Amniotic epithelial cell (primary cell): ENCODE measurements at regions not wholly inside any gene's neighbourhood (a gene's known extent, or its start where the extent isn't known, plus 50 kb on each side); places are given as distances from the start of the nearest gene placed in this dataset.
"Not testable (repeated sequence)": the region's sequence is repeated elsewhere in the genome, so short reads cannot be mapped to it uniquely, and the experiment has no call there.

ENCODE experiments used
- DNase-seq: peaks from one replicate; pipeline ENCODE4 v3.0.0-alpha.2; 2010; ENCODE audit warnings: low read depth

DNA sequence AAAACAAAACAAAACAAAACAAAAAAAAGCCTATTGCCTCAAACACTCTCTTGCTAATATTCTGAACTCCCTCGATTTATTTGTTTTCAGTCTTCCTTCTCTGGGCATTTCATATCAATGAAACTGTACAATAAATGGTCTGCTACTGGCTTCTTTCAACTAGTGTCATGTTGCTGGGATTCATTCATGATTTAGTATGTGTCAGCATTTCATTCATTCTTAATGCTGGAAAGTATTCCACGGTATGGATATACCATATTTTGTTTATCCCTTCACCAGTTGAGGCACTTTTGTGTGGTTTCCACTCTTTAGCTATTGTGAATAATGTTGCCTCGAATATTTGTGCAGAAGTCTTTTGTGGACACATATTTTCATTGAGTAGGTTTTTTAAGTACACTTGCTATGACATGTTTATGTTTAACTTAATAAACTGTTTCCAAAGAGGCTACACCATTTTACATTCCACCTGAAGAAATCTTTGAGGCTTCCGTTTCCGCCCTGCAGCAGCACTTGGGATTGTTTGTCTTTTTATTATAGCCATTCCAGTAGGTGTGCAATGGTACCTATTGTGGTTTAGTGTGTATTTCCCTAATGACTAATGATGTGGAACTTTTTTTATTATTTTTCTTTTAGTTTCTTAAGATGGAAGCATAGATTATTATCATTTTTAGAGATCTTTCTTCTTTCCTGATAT lies 543.6 kb upstream of the SOX11 start:
- no peak for DNase-seq

DNA sequence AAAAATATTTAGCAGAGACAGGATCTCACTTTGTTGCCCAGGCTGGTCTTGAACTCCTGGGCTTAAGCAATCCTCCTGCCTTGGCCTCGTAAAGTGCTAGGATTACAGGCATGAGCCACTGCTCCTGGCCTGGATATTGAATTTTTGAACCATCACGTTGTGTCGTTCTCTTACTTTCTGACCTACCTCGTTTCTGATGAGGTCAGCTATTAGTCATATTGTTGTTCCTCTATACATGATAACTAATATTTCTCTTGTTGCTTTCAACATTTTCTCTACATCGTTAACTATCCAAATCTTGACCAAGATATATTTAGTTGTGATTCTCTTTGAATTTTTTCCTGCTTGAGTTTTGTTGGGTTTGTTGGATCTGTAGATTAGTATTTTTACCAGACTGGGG lies 541.3 kb upstream of the SOX11 start:
- DNase-seq: no peak

DNA sequence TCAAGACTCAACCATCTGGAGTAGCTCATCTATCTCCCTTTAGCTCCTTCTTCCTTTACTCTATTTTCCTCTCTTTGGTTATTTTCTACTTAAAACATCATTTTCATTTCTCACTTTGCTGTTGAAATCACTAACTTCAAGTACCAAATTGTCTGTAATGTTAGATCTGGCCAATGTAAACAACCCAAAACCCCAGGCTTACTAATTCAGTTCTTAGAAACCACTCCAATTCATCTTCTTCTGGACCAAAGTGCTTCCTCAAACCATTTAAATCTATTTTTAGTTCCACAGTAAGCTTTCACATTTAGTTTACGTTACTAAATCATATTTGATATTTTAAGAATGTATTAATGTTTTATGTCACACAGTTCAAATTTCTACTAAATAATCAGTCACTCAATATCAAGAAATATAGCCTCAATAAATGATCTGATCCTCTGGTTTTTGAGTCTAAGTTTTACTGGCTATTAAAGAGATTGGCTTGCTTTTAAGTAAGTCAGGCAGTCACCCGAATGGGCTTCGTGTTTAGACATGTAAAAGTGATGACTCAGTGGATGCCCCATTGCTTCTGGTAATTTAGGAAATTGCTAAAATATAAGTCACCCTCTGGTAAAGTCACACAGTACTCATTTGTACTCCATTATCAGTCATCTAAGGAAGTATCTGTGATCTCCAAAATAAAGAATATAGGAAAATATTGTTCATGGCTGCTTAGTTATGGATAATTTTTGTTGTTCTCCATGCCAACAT lies 527.2 kb upstream of the SOX11 start:
- DNase-seq: no peak

DNA sequence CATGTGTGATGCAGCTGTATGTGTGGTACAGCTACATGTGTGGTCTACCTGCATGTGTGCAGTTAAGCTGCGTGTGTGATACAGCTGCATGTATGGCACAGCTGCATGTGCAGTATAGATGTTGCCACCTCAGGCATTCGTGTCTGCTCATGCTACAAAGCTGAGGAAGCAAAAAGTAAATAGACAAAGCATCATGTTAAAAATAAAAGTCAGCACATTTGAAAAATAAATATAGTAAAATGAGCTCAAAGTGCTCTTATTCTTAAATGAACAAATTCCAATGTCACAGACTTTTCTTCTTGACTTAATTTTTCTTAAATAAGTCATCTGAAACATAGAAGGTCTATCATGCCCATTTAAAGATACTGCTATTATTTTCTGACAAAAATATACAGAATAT lies 519.3 kb upstream of the SOX11 start:
- no peak for DNase-seq

DNA sequence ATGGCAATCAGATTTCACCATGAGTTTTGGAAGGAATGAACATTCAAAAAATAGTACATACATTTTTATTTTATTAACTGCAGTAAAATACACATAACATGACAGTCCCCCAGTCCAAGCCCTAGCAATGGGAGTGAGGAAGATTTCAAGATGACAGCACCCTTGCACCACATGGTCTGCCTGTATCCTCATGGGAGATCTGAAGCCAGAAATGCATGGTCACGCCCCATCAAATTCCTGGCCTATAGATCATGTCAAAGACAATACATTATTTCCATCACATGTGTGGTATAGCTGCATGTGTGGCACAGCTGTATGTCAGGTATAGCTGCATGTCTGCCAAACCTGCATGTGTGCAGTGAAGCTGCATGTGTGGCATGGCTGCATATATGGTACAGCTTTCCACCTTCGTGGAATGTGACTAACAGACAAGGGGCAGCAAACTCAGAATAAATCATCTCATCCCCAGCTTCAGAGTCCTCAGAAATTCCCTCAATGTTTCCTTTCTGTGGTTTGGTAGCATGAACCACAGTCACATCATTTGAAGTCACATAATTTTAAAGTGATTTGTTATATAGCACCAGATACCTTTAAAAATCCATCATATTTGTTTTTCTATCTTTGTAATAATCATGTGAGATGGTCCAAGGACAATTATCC lies 518.2 kb upstream of the SOX11 start:
- no peak for DNase-seq

DNA sequence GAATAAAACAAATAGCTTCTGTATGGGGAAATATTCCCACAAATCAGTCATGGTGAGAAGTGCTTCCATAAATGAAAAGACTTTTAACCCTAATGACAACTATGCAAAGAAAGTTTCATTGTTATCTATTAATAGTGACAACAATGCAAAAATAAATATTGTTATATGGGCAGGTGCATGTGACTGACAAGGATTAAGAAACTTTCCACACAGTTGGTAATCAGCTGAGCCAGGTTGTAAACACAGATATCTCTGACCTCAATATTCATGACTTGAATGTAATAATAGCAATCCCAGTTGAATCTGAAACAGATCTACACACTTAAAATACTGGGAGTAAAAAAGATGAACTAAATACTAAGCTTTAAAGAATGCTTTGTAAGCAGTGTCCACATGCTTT lies 517.0 kb upstream of the SOX11 start:
- no peak for DNase-seq

DNA sequence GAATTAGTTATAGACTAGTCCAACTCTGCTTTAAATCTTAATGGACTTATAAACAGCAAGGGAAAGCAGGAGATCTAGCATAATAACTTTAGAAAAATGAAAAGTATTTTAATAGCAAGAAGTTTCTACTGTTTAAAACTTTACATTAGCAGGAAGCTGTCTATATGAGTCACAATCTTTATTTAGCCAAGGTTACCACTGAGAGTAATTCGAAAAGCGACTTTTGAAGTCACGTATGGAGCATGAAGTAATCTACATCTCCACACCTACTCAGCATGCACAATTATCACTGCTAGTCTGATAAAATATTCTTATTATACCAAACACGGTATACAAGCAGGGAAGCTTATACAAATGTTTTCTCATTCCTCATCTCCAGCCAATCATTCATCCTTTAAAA lies 515.4 kb upstream of the SOX11 start:
- no peak for DNase-seq

DNA sequence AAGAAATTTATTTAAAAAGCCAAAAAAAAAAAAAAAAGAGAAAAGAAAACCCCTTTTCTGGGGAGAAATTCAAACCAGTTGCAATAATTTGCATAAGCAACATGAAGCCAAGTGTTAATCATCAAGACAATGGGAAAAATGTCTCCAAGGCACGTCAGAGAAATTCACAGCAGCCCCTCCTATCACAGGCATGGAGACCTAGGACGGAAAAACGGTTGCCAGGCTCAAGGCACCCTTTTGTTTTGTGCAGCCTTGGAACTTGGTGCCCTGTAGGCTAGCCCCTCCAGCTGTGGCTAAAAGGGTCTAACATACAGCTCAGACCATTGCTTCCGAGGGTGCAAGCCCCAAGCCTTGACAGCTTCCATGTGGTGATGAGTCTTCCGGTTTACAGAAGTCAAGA lies 509.2 kb upstream of the SOX11 start:
- no peak for DNase-seq

DNA sequence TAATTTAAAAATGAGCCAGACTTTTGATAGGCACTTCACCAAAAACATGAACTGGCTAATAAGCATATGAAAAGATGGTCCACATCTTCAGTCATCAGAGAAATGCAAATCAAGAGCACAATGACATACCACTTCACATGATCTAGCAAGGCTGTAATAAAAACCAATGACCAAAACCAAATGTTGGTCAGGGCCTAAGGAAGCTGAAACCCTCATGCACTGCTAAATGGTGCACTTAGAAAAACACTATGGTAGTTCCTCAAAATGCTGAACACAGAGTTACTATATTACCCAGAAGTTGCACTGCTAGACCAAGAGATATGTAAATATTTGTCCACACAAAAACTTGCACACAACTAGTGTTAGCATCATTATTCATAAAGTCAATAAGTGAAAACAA lies 504.9 kb upstream of the SOX11 start:
- DNase-seq: no peak

DNA sequence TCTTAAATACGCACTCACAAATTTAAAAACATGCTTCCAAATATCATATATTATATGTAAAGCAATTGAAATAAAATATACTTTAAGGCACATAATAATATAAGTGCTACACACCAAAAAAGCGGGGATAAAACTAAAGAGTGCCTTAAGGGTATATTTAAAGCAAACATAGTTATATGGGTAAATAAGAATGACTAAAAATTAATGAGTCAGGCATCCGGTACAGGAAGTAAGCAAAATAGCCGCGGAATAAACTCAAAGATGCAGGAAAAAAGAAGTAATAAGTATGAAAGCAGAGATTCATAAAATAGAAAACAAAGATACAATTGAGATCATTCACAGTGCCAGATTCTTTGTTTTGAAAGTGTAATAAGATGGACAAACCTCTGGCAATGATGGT lies 503.5 kb upstream of the SOX11 start:
- DNase-seq: no peak

DNA sequence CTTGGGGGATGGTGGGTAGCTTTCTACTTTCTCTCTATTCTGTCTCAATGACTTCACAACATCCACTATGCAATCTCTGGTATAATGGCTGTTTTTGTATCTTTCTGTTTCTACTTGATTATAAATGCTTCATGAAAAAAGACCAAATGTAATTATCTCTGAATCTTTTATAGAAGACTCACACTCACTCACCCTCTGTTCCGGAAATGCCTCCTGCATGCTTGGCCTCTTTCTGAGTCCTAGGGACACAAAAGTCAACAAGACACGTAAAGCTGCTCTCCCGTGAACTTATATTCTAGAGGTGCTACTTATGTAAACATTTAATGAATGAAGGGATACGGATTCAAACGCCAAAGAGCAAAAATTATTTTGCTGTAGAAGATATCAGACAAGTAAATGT lies 502.2 kb upstream of the SOX11 start:
- DNase-seq: no peak

DNA sequence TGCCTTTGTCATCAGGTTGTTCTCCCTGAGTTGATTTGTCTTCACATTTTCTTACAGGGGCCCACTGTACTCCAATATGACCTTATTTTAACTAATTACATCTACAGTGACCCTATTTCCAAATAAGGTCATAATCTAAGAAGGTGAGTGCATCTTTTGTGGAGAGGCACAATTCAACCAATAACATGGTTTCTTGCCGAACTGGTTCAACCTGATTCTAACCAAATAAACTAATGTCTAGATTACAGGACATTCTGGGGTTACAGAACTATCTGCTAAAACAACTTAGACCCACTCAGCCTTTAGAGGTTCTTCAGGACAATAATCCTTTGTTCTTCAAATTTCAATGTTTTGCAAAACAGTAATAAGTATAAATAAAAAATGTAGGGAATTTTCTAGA lies 496.5 kb upstream of the SOX11 start:
- no peak for DNase-seq

DNA sequence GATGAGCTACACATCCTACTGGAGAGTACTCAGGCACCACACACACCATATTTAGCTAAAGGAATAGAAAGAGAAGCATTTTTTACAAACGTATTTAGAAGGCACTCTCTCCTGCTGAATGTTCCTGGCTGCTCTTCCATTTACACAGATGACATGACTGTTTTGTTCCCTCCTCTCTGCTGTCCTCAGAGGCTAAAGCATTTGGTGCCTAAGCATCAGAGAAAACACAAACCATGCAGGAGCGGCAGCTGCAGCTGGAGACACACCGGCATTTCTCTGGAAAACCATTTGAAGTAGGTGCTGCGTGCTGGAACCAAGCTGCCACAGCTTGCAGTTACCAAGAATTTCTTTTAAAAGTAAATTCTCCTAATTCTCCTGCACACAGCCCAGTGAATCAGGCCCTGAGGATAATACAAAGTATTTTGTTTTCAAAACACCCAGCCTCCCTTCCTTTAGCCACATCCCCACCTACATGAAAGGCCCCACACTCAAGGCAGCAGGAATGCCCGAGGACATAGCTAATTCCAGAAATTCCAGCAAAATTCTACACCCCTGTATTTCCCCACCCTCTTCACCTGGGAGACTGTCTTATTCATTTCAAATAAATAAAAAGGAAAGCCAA lies 488.9 kb upstream of the SOX11 start:
- no peak for DNase-seq

DNA sequence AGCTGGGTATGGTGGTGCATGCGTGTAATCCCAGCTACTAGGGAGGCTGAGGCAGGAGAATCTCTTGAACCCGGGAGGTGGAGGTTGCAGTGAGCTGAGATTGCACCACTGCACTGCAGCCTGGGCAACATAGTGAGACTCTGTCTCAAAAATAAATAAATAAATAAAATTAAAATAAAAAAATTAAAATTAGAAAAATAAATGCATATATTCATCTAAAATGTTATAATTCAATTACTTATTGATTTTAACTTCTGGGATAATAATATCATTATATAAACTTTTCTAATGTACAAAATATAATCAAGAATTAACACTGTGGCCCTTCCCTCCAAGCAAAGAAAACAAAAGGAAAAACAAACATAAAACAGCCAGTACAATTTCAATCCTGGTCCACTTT lies 485.4 kb upstream of the SOX11 start:
- DNase-seq: not testable (repeated sequence)

DNA sequence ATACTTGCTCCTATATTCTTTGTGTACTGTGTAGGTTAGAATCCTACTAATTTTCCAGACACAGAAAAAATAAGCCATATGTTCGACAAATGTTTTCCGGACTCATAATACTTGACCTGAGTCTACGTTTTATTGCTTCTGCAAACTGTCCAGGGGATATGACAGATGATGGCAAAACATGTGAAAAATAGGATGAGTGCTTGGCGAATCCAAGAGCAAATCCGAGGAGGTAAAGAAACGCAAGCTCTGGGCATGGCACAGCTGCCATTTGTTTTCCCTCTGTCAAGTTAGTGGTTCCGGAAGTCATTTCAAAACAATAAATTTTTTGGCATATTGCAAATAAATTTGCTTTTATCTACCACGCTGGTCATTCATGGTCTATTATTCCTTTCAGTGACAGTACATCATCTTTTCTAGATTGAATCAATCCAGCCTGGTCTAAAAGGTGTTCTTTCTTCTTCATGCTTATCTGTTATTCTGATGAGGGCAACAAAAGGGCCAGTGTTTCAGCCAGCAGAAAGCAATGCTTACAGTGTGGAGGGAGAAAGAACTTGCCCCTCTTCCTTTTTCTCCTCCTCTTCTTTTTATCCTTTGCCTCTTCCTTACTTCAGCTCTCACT lies 476.1 kb upstream of the SOX11 start:
- no peak for DNase-seq

DNA sequence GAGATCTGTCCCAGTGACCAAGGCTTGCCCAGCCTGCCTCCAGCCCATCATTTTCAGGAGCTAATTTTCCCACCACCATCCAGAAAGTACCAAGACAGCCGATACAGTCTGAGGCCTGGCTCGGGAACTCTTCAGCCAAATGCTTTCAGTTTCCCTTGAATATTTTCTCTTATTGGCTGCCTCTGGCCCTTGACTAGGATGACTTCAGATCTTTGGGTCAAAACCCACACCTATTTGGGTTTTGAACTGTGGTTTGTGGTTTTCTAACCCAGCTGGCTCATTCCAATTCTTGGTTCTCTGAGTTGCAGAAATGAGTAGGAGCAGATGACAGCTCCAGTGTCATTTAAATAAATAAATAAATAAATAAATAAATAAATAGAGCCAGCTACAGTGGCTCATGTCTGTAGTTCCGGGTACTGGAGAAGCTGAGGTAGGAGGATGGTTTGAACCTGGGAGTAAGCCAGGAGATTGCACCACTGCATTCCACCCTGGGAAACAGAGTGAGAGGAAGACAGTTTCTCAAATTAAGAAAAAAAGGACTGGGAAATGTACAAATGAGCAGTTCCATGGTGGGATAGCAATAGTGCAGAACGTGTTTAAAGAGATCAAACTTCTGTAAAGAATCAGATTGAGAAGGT lies 465.0 kb upstream of the SOX11 start:
- DNase-seq: no peak

DNA sequence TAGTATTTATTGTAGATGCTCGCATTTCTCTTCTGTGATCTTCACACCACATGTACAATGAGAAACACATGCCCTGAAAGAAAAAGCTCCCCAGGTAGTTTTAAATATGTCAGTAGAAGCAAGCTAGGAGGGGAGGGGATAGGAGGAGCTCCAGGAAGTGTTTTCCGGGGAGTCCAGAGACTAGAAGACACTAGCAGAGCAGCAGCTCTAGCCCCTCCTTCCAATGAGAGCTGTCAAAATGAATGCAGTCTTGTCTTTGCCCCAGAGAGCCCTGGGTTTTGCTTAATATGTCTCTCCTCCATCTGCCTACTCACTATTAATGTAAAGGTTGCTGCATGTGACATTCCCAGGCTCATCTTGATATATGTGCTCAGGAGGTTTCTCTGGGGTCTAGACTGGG lies 462.6 kb upstream of the SOX11 start:
- no peak for DNase-seq

DNA sequence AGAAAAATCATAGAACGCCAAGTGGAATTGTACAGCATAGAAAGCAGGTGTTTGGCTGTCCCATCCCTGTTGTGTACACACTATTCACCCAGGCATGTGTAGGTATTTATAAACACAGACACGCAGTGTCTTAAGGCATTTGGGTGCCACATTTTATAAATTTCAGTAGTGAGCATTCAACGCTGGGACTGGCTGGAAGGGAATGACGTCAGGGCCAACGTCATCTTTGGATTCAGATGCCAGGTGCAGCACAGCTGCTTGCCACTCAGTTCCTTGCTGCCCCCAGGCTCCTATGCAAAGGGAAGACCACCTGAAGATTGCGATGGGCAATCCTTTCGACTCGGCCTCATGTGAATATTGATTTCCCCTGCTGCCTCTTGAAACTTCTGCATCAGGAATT lies 461.7 kb upstream of the SOX11 start:
- DNase-seq: no peak

DNA sequence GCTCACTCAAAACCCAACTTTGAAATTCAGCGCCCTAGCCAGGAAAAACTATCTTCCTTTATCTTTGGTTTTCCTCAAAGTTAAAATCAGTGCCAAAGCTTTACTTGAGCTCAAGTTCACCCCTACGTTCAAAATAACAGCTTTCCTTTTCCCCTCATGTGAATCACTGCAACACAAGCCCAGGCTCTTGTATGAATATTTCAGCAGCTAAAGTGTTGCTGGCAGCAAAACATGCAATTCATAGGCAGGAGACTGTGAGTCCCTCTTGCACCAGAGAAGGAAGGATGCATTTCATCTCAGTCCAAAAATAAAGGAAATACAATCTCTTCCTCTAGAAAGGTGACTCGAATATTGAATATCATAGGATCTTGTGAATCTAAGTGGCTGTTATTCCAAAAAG lies 461.3 kb upstream of the SOX11 start:
- no peak for DNase-seq

DNA sequence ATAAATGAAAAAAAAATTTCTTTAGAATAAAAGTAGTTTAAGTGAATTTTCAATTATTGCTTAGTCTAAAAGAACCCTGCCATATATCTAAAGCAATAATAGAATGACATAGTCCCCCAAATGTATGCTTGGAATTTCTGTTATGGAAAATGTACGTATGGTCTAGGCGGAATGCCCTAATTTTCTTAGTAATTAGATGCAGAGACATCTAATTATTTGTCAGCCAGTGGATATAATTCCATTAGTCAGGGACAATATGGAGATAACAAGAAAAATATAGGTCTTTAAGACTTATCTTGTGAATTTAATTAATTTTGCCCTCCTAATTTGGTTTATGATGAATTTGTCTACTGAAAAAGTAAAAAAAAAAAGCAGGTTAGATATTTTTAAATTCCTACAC lies 460.9 kb upstream of the SOX11 start:
- DNase-seq: no peak

DNA sequence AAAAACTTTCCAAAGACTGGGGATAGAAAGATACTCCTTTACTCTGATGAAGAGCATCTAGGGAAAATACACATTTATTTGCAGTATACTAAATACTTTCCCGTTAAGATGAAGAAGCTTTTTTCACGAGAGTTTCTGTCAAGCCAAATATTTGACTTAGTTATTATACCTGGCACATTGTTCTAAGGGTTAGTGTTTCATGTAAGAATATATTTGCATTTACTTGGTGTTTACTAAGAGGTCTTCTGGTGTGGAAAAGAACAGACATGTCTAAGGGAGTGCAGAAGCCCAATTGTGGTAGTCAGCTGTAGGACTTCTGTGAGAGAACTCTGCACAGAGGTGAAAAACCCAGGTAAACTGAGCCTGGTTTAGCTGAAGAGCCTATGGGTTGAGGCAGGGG lies 457.6 kb upstream of the SOX11 start:
- no peak for DNase-seq

DNA sequence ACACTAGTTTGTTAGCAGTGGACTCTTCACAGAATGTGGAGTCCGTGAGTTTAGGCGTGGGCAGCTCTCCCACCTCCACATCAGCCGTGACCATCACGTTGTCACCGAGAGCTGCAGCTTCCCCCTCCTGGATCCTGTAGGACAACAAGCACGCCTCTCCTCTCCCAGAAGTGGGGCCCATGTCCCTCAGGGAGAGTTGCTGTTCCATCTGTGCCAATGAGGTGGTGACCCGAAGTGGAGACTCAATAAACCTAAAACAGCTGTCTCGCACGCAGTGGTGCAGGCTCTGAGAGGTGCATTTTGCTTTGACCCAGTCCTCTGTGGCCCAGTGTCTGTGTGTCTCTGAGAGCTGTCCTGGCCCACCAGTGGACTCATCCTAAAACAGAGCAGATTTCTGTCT lies 456.5 kb upstream of the SOX11 start:
- no peak for DNase-seq
